HG02870 (cell line): ENCODE measurements at regions not wholly inside any gene's neighbourhood (a gene's known extent, or its start where the extent isn't known, plus 50 kb on each side); places are given as distances from the start of the nearest gene placed in this dataset.

ENCODE experiments used
- ATAC-seq: cut with Tn5 transposase; IDR thresholded peaks from one replicate; pipeline ENCODE4 v1.9.1; 2021; ENCODE audit warnings: mild to moderate bottlenecking, moderate library complexity; ENCODE audit not compliant: unreplicated experiment

- no peak for ATAC-seq
These were observed 92.5 kb upstream of the SLC35B3 start for GRCh38 chr6:8527818-8528217.

- no peak for ATAC-seq
These were observed 91.3 kb upstream of the SLC35B3 start for GRCh38 chr6:8526624-8527023.

GRCh38 chr6:8525370-8525769 lies 90.0 kb upstream of the SLC35B3 start:
- no peak for ATAC-seq

- no peak for ATAC-seq
These were observed 77.8 kb upstream of the SLC35B3 start for GRCh38 chr6:8513174-8513573.

- ATAC-seq, result no peak
These were observed 71.9 kb upstream of the SLC35B3 start for GRCh38 chr6:8507286-8507685.

GRCh38 chr6:8506126-8506525 lies 70.8 kb upstream of the SLC35B3 start:
- ATAC-seq, result no peak

- no peak for ATAC-seq
These were observed 64.2 kb upstream of the SLC35B3 start for GRCh38 chr6:8499540-8499939.

GRCh38 chr6:8494730-8495129 lies 59.4 kb upstream of the SLC35B3 start:
- ATAC-seq, result no peak

- no peak for ATAC-seq
These were observed 57.3 kb upstream of the SLC35B3 start for GRCh38 chr6:8492536-8493133.
